ENCODE measurements at regions not wholly inside any gene's neighbourhood (a gene's known extent, or its start where the extent isn't known, plus 50 kb on each side); places are given as distances from the start of the nearest gene placed in this dataset.

- no peak for TF ChIP-seq CTCF (IDR thresholded peaks at IDR 0.05)
- no peak for TF ChIP-seq POLR2A (IDR thresholded peaks at IDR 0.05)
Observed at GRCh38 chr10:28838908-28839307, 161.6 kb downstream of the BAMBI start.
